GM18499 (cell line): ENCODE measurements at regions not wholly inside any gene's neighbourhood (a gene's known extent, or its start where the extent isn't known, plus 50 kb on each side); places are given as distances from the start of the nearest gene placed in this dataset.

Experiments
- ATAC-seq: cut with Tn5 transposase; IDR thresholded peaks from one replicate; pipeline ENCODE4 v1.9.1; 2021; ENCODE audit warnings: moderate number of reproducible peaks; ENCODE audit not compliant: insufficient read depth, unreplicated experiment

DNA sequence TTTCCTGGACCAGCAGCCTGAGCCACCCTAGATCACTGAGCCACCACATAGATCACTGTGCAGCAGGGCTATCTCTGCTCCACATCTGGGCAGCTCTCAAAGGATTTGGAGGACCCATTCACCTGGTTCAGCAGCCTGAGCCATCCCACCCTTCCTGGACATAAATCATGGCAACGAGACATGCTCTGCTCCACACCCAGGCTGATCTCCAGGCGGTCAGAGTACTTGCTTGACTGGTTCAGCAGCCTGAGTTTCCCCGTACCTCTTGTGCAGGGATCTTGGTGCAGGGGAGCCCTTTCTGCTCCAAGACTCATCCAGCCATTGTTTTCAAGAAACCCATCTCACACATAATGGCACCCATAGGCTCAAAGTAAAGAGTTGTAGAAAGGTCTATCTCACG is 195.3 kb downstream of the LIG4 start:
- ATAC-seq: no peak

DNA sequence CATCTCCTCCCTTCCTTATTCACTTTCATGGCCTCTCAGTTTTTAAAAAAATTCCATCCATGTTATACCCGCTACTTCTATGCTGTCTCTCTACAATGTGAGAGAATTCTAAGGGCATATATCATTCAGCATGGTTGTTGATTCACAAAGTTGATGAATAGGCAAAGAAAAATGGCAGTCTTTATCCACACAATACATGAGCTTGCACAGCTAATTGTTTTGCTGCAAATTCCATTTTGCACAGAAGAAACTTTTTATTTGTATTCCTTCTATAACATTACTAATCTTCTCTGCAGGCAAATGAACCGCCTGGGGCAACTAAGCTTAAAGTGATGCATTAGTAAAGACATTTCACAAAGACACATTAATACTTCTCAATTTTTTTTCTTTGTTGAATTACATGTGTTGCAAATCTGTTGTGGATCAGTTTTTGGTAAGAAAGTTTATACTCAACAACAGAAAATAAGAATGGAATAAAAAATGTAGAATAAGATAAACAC is 196.9 kb downstream of the LIG4 start:
- no peak for ATAC-seq

DNA sequence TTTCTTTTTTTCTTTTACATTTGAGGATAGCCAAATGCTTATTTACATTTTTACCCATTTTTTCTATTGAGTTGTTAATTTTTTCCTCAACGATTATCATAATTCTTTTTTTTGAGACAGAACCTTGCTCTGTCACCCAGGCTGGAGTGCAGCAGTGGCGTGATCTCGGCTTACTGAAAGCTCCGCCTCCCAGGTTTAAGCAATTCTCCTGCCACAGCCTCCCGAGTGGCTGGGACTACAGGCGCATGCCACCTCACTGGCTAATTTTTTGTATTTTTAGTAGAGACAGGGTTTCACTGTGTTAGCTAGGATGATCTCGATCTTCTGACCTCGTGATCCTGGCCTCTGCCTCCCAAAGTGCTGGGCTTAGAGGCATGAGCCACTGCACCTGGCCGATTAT is 208.7 kb downstream of the LIG4 start:
- no peak for ATAC-seq

DNA sequence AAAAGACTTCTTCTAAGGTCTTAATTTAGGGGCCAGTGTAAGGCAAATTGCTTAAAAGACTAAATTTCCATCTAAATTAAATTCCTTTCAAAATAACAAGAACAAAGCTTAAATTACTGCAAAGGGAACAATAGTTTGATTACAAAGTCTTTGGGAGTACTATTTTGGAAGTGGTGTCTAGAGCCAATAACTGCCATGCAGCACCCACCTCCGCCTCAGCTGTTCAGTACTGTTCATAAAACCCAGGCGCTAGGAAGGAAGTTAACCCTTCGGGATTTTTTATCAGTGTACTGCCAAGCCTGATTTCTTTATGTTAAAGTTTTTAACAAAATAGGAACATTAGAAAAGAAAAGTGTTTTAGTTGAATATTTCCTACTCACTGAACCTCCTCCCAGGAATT is 210.1 kb downstream of the LIG4 start:
- no peak for ATAC-seq

DNA sequence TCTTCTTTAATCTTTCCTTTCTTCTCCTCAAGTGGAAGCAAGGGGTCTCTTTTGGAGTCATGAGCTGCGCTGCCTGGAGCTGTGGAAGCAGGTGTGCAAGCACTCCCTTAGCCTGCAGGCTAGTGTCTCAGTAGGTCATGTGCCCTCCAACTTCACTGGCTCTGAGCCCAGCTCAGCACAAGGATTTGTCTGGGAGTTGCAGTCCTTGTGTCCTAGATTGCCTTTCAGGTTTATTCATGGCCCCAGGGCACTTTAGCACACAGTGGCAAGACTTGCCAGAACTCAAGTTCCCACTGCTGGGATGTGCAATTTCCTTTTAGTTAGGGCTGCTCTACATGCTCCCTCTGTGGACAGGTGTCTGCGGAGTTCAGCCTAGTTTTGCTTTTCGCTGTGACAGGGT is 211.7 kb downstream of the LIG4 start:
- ATAC-seq: no peak

DNA sequence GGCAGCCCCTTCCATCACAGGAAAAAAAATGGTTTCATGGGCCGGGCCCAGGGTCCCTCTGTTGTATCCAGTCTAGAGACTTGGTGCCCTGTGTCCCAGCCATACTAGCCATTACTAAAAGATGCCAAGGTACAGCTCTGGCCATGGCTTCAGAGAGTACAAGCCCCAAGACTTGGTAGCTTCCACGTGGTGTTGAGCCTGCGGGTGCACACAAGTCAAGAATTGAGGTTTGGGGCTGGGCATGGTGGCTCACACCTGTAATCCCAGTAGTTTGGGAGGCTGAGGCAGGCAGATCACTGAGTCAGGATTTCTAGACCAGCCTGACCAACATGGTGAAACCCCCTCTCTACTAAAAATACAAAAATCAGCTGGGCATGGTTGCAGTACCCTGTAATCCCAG is 214.3 kb downstream of the LIG4 start:
- ATAC-seq: no peak

DNA sequence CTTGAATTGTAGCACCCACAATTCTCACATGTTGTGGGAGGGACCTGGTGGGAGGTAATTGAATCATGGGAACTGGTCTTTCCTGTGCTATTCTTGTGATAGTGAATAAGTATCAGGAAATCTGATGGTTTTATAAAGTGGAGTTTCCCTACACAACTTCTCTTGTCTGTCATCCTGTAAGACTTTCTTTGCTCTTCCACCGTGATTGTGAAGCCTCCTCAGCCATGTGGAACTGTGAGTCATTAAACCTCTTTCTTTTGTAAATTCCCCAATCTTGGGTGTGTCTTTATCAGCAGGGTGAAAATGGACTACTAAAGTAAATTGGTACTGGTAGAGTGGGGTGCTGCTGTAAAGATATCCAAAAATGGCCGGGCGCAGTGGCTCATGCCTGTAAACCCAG is 215.6 kb downstream of the LIG4 start:
- ATAC-seq: no peak

DNA sequence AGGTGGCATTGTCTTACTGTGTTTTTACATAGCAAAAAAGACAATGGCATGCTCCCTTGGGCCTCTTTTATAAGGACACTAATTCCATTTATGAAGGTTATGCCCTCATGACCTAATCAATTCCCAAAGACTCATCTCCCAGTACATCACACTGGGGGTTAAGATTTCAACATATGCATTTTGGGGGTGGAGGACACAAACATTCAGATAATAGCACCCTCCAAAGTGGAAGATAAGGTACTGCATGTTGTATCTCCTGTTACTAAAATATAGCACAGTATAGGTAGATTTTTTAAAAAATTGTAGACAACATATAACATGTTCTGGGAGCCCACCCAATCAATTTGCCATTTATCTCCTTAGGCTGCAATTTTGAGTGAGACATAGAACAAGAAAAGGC is 221.2 kb downstream of the LIG4 start:
- no peak for ATAC-seq

DNA sequence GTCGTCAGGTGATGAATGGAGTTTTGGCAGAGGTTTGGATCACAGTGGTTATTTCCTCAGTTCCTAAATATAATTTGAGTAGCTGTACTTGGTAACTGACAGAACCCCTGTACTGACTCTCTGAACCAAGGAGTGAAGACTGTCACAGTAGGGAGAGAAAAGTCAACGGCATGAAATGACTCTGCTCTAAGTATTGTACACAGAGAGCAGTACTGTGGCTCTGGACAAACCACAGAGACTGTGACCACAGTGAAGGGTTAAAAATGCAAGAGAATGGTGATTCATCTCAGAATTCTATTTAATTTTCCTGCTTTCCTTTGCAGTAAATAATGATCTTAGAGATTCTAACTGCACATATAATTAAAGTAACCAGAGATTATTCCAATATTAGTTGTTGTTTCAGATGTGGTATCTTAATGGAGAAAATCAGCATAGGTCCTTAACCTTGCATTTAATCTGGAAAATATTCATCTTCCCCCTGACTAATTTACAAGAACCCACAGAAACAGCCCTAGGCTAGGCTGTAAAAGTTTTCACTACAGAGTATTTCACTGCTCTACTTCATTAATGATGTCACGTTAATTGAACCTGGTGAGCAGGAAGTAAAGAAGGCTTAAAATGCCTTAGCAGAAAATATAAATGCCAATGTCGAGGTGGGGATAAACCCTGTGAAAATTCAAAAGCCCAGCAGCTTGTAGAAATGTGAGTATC is 221.9 kb downstream of the LIG4 start:
- no peak for ATAC-seq

DNA sequence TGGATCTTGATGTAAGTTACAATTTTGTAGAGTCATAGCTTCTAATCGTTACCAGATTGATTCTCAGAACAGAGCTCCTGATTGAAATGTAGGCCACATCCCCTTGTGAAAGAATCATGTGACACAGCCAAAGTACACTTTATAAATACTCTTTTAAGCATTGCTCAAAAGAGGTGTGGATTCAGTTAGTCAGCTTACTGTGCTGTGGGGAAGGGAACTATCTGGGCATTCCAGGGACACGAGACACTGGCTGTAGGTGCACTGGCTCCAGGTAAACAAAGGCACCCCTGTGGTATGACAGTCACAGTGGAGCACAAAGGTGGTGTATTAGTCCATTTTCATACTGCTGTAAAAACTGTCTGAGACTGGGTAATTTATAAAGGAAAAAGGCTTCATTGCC is 222.8 kb downstream of the LIG4 start:
- ATAC-seq: no peak

DNA sequence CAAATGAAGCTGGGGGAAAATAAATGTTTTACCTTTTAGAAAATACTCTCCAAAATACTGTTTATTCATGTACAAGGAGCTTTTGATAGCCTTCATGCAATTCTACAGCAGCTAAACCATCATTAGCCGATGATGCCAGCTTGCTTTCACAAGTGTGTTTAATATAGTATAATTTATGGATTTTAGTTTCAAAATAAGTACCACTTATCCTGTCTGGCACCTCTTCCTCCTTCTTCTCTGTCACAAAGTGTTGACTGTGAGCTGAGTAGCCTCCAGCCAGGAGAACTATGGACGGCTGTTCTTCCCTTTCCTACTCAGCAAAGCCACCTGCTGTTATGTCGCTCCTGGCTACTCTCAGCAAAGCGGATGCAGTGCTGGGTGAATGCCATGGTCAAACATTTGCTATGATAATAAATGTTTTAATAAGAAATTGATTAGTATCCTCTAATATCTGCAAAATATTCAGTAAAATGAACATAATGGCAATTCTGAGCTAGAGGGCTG is 238.2 kb downstream of the LIG4 start:
- no peak for ATAC-seq

DNA sequence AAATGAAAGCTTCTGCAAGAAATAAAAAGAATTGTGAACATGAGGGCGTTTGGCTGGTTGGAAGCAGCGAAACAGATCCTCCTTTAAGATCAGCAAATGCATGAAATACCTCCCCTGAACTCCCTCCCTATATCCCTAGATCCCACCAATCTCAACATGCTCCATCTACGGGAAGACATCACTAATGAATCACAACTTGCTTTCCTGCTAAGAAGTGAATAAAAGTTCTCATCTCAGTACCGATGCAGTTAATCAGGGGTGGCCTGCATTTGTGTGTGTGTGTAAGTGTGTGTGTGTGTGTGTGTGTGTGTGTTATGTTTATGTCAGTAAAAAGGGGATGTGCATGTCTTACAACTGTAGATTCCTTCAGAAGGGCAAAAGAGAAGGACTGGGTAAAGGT is 238.7 kb downstream of the LIG4 start:
- no peak for ATAC-seq

DNA sequence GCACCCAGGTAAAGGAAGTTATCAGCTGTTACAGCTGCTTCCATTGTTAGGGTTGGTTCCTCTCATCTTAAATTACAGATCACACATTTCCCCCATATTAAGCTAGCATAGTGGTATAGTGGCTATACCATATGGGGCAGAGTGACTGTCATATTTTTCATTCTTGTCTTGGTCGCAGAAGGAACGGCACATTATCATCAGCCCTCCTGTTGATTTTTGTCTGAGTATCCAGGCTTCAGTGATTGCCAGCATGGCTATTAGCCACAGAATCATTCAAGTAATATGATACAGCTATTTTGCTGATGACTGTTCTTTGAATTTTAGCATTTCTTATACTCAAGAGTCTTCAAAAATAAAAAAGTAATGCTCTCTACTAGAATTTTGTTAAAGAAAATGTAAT is 240.9 kb downstream of the LIG4 start:
- no peak for ATAC-seq

DNA sequence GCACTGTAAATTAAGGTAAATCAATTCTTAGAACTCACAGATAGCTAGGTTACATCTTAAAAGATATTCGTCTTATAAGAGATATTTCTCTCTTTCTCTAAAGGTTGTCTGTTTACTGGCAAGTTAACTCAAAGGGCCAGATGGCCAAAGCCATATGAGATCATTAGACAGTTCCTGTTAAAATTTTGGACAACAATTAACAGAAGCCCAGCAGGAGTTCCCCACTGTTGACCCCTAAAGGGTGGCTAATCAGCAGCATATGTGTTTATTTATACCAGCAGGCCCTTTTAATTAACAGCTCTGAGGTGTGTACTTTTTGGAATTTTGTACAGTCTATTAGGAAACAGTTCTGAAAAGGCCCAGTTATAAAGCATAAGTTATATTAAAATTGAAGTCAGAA is 245.8 kb downstream of the LIG4 start:
- ATAC-seq: no peak

DNA sequence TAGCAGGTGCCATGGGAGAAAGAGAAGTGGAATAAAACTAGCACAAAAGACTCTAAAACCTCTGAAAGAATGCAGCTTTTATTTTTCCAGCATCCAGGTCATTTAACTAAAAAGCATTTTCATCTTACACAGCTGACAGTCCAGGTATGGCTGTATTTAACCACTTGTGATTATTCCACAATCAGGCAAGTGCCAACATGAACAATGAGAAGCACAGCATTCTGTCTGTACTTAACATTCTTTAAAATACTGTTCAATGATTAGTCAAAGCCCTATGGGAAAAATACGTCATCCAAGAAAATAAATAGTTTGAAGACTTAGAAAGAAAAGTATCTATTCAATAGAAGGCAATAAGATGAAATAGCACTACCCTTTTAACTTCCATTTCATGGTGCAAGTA is 246.9 kb downstream of the LIG4 start:
- no peak for ATAC-seq

DNA sequence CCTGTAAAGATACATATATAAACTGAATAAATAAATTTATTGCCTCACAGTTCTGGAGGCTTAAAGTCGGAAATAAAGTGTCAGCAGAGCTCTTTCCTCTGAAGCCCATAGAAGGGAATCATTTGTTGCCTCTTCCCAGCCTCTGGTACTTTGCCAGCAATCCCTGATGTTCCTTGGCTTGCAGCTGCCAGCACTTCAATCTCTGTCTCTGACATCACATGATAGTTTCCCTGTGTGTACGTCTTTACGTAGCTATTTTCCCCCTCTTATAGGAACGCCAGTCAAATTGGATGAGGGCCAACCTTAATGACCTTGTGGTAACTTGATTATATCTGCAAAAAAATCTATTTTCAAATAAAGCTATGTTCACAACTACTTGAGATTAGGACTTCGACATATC is 250.9 kb downstream of the LIG4 start:
- ATAC-seq: no peak

DNA sequence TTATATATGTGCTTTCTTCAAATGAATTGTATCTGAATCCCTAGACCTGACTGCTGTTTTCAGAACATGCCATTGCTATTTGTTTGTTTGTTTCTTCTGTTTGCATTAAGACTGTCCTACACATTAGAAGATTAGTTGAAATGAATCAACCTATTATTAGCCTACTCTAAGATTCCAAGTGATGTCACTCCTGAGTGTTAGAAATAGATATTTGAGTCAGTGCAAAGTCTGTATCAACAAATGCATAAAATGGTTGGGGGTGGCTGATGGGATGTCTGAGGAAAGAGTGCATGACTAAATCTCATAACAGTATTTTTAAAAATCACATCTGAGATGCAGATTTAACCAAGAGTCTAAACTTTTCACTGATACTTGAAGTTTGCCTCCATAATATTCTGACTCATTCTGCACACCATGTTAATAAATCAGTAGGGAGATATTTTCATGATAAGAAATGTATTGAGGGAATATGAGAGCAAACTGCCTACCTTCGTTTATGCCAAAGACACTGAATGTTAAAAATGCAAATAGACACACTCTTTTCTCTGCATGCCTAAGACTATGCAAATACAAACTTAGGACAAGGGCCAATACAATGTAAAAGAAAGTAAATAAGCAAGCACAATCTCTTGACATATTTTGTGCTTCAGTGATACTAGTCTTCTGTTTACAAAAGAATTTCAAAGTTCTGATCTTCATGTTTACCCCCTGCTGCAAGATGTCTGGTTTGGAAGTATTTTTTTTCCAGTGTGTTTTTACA is 253.3 kb downstream of the LIG4 start:
- no peak for ATAC-seq

DNA sequence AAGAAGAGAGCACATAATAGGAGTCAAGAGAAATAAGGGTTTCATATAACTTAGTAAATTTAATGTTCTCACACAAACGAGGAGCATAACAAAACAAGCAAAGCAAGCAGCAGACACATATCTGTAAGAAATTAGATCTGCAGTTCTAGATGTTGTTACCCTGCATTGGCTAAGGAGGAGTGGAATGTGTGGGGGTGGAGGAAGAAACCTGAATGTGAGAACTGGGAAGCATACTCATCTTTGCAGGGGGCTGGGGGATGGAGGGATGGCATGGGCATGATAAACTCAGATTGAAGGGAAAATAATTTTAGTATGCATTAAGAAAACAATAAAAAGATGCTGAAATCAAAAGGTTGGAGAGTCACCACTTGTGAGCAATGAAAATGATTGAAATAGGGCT is 255.0 kb downstream of the LIG4 start:
- ATAC-seq: no peak

DNA sequence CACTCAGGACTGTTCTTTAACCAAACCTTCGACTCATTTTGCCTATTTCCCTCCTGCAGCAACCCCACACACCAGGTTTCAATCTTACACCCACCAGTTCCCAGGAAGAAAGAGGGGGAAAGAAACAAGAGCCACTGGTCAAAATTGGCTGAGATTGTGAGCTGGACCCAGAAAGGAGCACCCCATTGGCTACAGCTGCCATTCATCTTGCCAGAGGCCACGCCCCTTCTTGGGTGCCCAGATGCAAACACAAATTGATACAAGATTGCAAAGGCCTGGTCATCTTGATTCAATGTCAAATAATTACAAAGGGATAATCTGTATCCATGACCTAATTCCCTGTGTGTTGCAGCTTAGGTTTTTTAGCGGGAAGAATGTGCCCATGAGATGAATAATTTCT is 258.4 kb downstream of the LIG4 start:
- ATAC-seq: no peak

DNA sequence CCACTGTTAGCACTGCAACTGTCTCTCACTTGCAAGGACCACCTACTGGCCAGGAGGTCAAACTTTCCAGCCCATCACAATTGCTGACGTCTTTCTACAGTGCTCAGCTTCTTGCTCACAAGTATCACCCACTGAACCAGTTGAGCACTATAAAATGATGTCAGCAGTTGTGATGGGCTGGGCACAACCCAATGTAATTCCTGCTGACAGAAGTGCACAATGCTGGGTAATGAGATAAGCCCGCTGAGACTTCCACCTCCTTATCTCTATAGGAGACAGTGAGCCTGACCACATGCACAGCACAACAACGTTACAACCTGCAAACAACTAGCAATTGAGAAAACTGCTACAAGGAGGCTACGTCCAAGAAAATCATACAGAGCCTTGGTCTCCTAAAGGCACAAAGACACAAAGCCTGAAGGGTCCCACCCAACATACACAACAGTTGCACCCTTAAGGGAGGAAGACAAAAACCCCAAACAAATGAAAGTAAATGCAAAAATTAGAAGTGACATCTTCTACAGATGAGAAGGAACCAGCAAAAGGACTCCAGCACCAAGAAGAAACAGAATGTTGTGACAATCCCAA is 273.2 kb downstream of the LIG4 start:
- no peak for ATAC-seq

DNA sequence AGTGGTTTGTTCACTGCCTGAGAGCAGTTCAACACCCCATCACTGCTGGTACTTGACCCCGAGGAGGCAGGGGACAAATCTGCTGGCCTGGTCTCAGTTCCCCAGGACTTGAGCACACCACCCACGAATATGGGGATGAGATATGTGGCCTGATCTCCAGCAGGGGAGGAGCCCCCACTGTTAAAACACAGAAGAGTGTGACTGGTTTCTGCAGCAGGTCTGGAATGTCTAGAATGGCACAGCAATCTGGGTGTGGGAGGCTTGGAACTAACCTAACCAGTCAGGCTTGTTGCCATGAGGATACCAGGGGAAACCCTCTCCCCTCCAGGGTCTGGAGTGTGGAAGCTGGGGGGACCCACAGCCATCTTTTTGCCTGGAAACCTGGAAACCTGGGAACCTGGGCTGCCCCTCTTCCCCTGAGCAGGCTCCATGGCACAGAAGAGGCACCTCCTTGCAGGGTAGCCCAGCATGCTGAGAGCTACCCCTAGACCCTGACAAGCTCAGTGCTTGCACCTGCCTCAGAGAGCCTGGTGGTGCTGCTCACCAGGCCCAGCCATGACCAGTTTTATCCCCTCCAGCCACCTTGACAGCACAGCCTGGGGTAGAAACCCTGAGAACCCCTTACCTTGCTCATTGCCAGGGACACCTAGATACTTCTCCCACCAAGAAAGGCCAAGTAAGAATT is 273.8 kb downstream of the LIG4 start:
- ATAC-seq: no peak
